ENCODE measurements at regions not wholly inside any gene's neighbourhood (a gene's known extent, or its start where the extent isn't known, plus 50 kb on each side); places are given as distances from the start of the nearest gene placed in this dataset.

DNA sequence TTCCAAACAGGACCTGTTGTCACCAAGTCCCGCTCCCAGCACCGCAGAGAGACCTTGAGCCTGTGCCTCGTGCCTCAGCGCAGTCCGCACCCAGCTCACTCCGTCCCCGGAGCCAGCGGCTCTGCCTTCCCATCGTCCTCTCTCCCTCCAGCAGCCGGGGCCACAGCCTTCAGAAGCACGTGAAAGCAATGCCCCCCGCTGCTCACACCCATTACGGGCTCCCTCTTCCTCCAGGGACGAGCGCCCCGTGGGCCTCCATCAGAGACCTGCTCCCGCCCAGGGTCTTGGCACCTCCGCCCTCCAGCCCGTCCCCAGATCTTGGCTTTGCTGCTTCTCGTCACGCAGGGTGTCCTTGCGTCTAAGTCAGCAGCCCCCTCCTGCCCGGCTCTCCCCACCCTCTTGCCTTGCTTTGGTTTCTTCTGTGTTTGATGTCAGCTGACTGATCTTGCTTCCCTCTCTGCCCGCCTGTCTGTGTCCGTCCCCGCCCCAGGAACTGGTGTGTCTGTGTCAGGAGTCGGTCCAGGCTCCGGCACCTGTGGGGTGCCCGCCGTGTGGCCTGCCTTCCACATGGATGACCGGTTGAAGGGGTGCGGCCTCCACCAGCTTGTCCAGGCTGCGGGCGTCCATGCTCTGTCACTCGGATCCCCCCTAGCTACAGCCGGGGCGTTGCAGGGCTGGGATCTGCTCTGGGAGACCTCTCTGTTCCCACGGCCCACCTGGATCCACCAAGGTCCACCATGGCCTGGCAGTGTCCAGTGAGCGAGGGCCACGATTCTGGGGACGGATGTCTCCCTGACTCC lies 61.9 kb downstream of the FOXL3 start:
- no peak overlapping the region for H3K27ac ChIP-seq
- TF ChIP-seq, protein P1, sequence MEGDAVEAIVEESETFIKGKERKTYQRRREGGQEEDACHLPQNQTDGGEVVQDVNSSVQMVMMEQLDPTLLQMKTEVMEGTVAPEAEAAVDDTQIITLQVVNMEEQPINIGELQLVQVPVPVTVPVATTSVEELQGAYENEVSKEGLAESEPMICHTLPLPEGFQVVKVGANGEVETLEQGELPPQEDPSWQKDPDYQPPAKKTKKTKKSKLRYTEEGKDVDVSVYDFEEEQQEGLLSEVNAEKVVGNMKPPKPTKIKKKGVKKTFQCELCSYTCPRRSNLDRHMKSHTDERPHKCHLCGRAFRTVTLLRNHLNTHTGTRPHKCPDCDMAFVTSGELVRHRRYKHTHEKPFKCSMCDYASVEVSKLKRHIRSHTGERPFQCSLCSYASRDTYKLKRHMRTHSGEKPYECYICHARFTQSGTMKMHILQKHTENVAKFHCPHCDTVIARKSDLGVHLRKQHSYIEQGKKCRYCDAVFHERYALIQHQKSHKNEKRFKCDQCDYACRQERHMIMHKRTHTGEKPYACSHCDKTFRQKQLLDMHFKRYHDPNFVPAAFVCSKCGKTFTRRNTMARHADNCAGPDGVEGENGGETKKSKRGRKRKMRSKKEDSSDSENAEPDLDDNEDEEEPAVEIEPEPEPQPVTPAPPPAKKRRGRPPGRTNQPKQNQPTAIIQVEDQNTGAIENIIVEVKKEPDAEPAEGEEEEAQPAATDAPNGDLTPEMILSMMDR (conservative IDR thresholded peaks at IDR 0.05), result no peak

DNA sequence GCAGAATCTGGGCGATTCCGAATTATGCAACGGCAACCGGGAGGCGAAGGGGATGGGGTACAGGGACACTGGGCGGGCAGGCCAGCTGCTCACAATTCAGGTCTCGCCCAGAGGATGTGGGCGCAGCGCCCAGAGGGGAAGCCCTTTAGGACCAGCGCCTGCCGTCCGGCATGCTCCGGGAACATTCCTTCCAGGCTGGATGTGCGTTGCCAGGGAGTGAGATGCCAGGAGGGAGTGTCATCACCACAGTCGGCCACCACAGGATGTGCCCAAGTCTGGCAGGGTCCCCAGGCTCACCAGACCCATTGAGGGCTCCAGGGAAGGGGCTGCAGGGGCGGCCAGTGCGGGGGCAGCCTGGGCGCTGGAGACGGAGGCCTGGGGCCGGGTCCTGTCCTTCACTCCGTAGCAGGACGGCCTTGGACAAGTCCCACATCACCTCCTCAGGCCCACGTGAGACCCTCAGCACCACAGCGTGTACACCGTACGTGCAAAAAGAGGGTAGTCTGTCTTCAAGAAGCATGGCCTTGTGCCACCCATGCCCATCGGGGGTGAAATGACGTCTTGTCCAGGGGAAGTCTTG lies 63.9 kb downstream of the FOXL3 start:
- TF ChIP-seq, protein P1 (conservative IDR thresholded peaks at IDR 0.05), result no peak

DNA sequence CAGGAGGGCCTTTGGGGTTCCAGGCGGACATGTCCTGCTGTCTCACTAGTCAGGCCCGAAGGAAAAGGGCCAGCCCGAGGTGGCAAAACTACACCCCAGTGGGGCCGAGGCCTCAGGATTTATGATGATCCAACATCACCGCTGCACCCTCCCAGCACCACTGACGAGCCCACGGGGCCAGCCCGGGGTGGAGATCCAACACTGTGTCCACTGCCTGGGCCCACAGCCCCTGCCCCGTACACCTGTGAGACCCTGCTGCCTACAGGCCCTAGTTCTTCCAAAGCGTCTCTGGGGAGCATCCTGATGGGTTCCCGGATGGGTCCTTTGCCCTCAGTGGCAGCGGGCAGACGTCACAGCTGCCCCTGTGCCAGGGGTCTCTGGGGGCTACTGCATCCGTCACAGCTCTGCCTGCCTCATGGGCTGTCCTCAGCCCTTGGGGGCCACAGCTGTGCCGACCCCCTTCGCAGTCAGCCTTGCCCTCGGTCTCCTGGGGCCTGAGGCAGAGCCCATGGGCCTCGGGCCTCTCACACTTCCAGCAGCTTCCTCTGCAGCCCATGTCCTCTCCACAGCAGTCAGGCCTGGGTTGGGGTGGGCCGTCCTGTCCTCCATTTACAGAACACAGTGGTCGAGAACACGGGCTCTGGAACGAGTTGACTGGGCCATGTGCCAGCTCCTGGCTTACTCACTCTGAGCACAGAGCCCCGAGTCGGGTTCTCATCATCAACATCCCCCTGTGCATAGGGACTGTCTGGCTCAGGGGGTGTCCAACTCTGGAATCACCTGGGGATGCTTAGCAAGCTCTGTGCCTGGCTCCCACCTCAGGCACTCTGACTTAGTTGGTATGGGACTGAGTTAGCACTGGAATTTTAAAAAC lies 64.9 kb downstream of the FOXL3 start:
- no peak overlapping the region for H3K27ac ChIP-seq
- TF ChIP-seq, protein P1 (conservative IDR thresholded peaks at IDR 0.05), result no peak

More for the DNA sequence above, 63.9 kb downstream of the FOXL3 start:
- H3K27ac ChIP-seq, result no peak overlapping the region

DNA sequence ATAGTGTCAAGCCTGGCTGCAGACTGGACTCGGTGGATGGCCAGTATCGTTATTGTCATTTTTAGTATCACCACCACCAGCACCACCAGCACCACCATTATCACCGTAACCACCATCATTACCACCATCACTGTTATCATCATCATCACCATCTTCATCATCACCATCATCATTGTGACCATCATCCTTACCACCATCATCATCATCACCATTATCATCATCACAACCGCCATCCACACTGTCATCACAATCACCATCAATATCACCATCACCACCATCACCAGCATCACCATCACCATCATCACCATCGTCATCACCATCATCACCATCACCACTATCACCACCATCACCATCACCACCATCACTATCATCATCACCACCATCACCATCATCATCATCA lies 65.6 kb downstream of the FOXL3 start:
- H3K27ac ChIP-seq, result no peak overlapping the region
- TF ChIP-seq, protein P1 (conservative IDR thresholded peaks at IDR 0.05), result no peak

DNA sequence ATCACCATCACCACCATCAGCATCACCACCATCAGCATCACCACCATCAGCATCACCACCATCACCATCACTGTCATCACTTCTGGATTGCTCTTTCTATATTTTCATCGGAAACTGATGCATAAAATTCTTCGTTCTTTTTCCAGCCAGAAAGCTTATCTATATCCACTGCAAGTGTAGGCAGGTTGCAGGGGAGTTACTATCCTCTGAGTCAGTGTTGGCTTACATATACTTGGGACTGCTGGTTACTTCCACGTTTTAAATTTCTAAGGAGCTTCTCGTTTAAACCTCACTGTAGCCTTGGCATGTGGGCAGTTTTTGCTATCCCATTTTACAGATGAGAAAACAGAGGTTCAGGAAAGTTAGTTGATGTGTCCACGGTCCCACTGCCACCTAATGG lies 66.1 kb downstream of the FOXL3 start:
- TF ChIP-seq, protein P1 (conservative IDR thresholded peaks at IDR 0.05), result no peak

DNA sequence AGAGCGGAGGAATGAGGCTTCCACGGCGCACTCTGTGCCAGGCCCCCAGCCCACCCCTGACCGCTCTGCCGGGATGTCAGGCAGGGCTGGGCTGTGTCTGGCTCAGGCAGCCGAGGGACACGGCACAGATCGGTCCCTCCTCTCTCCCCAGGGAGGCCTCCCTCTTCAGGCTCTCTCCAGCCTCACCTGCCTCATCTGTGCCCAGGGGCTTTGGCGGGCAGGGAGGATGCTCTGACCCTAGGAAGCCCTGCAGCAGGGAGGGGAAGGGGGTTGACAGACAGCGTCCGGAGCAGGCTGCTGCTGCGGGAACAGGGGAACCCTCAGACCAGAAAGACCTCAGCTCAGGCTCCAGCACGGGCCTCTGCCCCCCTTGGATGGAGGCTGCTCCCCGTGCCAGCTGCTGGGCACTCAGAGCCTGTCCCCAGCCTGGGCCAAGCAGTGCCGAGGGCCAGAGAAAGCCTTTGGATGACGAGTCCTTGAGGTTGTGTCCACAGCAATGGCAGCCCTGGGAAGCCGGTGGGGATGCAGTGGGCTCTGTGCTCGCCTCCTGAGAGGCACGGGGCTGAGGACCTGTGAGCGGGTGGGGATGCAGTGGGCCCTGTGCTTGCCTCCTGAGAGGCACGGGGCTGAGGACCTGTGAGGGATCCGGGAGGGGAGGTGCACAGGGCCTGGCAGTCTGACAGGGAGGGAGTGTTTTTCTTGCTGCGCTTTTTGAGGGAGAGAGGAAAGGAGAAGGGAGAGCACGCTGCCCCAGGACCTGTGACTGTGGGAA lies 66.9 kb downstream of the FOXL3 start:
- TF ChIP-seq, protein P1 (conservative IDR thresholded peaks at IDR 0.05), result no peak
- no peak overlapping the region for H3K27ac ChIP-seq

More for the DNA sequence above, 66.1 kb downstream of the FOXL3 start:
- H3K27ac ChIP-seq, result no peak overlapping the region
